ENCODE measurements at regions not wholly inside any gene's neighbourhood (a gene's known extent, or its start where the extent isn't known, plus 50 kb on each side); places are given as distances from the start of the nearest gene placed in this dataset.
"Not testable (repeated sequence)": the region's sequence is repeated elsewhere in the genome, so short reads cannot be mapped to it uniquely, and the experiment has no call there.

DNA sequence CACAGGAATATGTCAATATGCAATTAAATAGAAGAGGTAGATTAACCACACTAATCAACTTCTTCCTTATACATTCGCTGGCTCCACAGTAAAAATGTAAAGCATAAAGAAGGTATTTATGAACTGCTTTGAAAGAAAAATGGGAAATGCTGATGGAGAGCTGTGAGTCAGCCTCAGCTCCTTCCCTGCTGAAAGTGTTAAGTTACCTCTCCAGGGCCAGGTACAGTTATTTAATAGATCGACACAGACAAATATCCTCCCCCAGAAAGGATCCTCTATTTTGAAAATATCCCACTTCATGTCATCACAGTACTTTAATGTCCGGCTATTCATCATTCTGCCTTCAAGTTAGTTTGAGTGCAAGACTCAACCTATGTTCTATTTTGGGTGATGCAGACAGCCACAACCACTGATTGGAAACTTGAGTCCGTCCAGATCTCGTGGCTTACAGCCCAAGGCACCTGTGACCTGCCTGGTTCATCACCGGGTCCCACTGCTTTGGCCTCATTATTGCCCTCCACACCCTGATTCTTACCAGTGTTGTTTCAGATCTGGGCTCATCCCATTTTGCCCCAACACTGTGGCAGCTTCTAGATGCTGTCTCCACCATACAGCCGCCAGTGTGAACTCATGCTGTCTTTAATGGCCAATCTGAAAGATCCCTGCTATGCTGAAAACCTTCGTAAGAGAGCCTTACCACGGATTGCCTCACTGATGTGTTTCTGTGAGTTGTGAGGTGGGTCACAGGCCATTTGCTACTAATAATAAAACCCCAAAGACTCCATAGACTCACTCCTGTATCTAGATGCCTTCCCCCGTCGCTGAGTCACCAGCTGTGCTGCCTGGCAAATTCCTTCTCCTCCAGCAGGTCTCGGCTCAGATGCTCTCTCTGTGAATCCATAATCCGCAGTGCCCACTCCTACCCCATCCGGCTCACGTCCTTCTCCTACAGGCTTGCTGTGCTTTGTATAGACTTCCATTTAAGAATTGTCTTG, 56.2 kb upstream of the DDAH1 start:
- H3K4me3 ChIP-seq; H3K9me3 ChIP-seq; H3K27me3 ChIP-seq; H3K36me3 ChIP-seq; DNase-seq; H3K4me1 ChIP-seq; intact Hi-C loops (cut with DNase I): not testable (repeated sequence)
- peak overlapping the region in 2 of 4 donors; percentile 42 to 57 for H3K27ac ChIP-seq
- 80 to 81% methylated on average over 11 to 13 of the region's 15 CpGs for WGBS, 2 donors

- H3K27me3 ChIP-seq; H3K4me3 ChIP-seq; DNase-seq; intact Hi-C loops (cut with DNase I); H3K27ac ChIP-seq; H3K9me3 ChIP-seq; H3K36me3 ChIP-seq: not testable (repeated sequence)
- H3K4me1 ChIP-seq, result peaks cover 0 to 18% (median 5%) of the 10 kb centered on the region in 4 donors
These were observed 57.5 kb upstream of the DDAH1 start for GRCh38 chr1:85522458-85522857.

DNA sequence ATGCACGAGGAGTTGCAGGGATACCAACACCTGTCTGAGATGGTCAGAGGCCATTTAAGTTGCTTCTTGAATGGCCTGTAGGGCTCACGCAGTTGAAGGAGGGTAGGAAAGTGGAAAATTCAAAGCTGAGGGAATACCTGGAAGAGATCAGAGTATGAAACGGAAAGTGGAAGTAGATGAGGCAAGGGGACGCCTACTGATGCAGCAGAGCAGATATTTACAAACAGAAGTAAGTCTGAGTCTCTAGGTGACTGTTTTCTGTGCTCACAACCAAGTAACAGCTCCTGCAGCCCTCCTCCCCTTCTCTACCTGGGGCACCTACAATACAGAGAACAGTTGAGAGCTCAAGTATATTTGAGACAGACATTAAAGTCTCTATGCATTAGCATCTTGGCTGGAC, 57.5 kb upstream of the CCN1 start:
- H3K36me3 ChIP-seq; H3K9me3 ChIP-seq; H3K4me3 ChIP-seq; H3K27me3 ChIP-seq; intact Hi-C loops (cut with DNase I); DNase-seq: not testable (repeated sequence)
- WGBS, 2 donors, result 66 to 68% methylated on average over 3 of the region's 4 CpGs
- Histone ChIP-seq H3K4me1 (peaks cover 0 to 20% (median 5%) of the 10 kb centered on the region in 4 donors), H3K27ac (peak overlapping the region in 1 of 4 donors; percentile 28)

DNA sequence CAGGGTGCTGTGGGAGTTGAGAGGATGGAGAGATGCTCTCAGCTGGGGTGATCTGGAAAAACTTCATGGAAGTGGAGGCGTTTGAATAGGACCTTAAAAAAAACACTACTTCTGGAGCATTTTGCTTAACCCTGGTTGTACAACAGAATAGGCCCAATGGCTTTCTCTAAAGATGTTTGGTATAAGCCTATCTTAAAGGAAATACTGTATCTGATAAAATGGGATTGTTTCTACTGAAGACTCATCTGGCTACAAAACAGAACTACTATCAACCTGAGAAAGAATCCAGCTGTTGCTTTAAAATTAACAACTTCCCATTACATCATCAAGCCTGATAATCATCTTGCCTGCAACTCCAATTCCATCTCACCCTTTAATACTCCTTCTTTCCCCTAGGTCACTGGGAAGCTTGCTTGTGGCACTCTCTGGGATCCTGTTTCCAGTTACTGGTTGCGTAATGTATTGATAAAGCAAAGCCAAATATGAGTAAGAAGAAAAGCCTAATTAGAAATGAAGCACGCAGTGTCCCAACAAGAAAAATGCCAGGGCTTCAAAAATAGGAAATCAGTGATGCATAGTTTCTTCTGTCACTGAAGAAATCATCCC, 56.2 kb upstream of the CCN1 start:
- WGBS, 2 donors, result 84 to 94% methylated on average over 3 of the region's 3 CpGs
- peak overlapping the region in 2 of 4 donors; percentile 76 to 81 for H3K27ac ChIP-seq
- not testable (repeated sequence) for H3K27me3 ChIP-seq

DNA sequence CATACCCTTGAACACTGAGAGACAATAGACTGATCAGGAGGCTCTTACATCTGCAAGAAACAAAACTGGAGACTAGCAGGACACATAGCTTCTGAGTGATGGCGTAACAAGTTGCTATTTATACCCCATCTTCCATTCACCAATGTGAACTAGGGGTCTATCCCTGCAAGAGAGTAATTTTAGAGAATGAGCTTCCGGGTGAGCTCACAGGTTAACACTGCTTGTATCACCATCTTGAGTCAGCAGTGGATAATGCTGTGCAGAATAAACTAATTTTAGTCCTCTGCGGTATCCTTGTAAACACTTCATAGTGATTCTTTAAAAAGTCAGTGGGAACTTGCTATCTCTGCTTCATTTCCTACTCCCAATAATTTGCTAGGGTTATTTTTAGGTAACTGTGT, 55.0 kb upstream of the CCN1 start:
- Histone ChIP-seq H3K27ac (peak overlapping the region; percentile 65 to 81 (median 70)), H3K4me1 (peaks cover 0 to 20% (median 5%) of the 10 kb centered on the region in 4 donors)
- H3K27me3 ChIP-seq; H3K4me3 ChIP-seq; intact Hi-C loops (cut with DNase I); H3K36me3 ChIP-seq; DNase-seq; H3K9me3 ChIP-seq: not testable (repeated sequence)
- 81 to 91% methylated on average over 2 to 3 of the region's 3 CpGs for WGBS, 2 donors

More for the DNA sequence above, 56.2 kb upstream of the CCN1 start:
- peaks cover 0 to 20% (median 5%) of the 10 kb centered on the region in 4 donors for H3K4me1 ChIP-seq
- H3K9me3 ChIP-seq; intact Hi-C loops (cut with DNase I); H3K4me3 ChIP-seq; DNase-seq; H3K36me3 ChIP-seq: not testable (repeated sequence)
- TF ChIP-seq POLR2AphosphoS5 (IDR thresholded peaks at IDR 0.05), result peak in 1 of 4 donors; percentile 16

DNA sequence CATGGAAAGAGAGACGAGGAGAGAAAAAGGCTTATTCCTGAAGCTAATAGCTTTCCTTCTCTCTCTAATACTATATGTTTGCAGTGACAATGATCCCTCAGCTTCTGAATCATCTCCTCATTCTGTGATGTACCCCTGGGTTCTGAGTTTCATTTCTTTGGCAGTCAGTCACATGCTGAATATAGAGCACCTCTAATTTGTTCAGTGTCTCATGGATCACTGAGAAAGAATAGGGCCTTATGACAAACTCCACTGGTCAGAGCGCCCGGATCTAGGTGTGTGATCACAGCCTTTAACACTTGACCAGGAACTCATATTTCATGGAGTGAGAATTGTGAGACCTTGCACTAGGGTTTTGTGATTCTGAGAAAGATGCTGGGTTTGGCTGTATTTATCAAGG, 54.3 kb upstream of the CCN1 start:
- H3K27me3 ChIP-seq; H3K36me3 ChIP-seq; H3K4me3 ChIP-seq; H3K9me3 ChIP-seq; intact Hi-C loops (cut with DNase I); DNase-seq: not testable (repeated sequence)
- H3K4me1 ChIP-seq, result peaks cover 0 to 20% (median 5%) of the 10 kb centered on the region in 4 donors
- peak overlapping the region; percentile 65 to 81 (median 70) for H3K27ac ChIP-seq
- WGBS, 2 donors, result 88 to 91% methylated on average over 3 of the region's 3 CpGs

DNA sequence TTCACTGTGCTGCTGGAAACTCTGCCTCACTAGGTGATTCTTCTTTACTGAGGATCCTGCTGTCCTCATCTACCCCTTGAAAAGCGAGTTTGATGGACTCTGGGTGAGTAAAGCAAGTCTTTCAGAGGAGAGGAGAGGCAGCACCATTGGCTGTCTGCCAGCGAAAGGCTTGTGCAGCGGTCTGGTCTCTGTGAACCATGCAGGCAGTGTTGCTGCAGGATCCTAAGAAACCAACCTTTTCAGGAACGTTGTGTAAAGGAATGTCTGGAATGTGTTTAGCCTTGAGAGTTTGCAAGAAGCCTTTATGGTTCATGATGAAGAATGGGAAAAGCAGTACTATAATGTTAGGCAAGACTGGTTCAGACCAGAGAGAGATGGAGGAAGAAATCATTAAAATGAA, 53.4 kb upstream of the CCN1 start:
- not testable (repeated sequence) for H3K4me3 ChIP-seq
- DNase-seq, result peak; percentile 85
- peak overlapping the region; percentile 47 to 69 (median 58) for H3K27ac ChIP-seq

More for the DNA sequence above, 53.4 kb upstream of the CCN1 start:
- H3K27me3 ChIP-seq; H3K36me3 ChIP-seq; H3K9me3 ChIP-seq; intact Hi-C loops (cut with DNase I): not testable (repeated sequence)
- 22 to 37% methylated on average over 4 of the region's 4 CpGs for WGBS, 2 donors
- H3K4me1 ChIP-seq, result peaks cover 0 to 20% (median 5%) of the 10 kb centered on the region in 4 donors
